ENCODE measurements at regions not wholly inside any gene's neighbourhood (a gene's known extent, or its start where the extent isn't known, plus 50 kb on each side); places are given as distances from the start of the nearest gene placed in this dataset.
A peak's percentile ranks its signal among the peaks of the same experiment; 100 is the strongest.

DNA sequence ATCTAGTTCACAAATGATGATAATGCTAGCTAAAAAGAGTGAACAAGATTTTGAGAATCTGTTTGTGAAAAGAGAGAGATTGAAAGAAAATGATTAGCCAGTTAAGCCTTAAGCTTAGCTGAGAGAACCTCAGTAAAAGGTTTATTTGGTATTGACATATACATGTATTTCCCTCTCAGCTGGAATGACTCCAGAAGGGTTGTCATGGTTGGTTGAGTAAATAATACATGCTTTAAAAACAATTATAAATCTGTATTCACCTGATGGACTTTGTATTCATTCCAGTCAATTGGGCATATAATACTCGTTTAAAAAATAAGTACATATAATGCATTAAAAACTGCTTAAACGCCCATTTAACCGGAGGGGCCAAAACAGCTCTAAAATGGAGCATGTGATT is 181.4 kb downstream of the GRB14 start:
- DNase-seq: peak in 2 of 3 experiments; percentile 0 to 41

DNA sequence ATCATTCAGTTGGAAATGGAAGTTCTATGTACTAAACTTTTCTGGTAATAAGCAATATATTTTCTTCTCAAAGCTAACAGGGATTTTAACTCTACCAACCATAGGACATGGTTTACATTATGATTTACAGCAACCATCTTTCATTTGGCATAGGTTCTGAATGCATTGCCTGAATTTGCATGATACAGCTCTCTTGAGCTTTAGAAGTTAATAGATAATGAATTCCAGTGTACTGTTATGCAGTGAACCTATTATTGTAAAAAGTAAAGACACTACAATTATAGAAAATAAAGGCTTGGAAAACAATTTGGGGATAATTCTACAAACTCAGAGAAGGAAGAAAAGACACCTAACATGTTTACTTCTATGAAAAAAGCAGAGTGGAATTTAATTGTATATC is 182.0 kb downstream of the GRB14 start:
- DNase-seq: no peak

DNA sequence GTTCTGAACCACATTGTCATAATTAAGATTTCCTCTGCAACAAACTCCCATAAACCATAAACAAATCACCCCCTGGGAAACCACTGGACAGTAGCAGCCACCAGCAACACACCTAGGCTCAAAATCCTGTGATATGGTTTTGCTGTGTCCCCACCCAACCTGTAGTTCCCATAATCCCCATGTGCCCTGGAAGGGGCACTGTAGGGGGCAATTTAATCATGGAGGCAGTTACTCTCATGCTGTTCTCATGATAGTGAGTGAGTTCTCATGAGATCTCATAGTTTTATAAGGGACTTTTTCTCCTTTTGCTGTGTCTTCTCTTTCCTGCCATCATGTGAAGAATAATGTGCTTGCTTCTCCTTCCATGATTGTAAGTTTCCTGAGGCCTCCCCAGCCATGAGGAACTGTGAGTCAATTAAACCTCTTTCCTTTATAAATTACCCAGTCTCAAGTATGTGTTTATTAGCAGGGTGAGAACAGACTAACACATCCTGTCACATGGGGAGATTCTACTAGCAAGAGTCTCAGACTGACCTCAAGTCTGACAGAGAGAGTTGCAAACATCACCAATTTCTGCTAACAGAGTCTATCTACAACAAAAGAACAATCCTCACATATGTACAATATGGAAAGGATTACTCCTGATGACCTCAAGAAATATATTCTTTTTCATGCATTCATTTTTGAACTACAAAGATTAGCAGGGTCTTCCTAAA is 182.6 kb downstream of the GRB14 start:
- no peak for DNase-seq

DNA sequence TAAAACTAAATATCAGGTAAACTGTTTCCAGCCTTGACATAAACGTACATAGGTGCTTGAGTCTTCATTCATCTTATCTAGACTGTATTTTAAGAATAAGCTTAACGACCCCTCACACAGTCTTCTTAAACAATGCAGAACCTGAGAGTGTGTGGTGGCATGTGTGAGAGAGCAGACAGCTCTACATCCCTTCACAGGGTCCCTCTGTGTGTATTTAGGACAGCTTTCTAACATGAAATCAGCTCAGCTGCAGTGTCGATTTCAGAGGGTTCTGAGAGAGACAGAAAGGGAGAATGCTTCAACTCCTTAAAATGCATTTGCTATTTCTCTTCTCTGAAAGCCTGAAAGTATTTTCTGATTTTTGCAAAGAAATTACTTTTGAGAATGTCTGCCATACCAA is 185.2 kb downstream of the GRB14 start:
- DNase-seq: no peak

DNA sequence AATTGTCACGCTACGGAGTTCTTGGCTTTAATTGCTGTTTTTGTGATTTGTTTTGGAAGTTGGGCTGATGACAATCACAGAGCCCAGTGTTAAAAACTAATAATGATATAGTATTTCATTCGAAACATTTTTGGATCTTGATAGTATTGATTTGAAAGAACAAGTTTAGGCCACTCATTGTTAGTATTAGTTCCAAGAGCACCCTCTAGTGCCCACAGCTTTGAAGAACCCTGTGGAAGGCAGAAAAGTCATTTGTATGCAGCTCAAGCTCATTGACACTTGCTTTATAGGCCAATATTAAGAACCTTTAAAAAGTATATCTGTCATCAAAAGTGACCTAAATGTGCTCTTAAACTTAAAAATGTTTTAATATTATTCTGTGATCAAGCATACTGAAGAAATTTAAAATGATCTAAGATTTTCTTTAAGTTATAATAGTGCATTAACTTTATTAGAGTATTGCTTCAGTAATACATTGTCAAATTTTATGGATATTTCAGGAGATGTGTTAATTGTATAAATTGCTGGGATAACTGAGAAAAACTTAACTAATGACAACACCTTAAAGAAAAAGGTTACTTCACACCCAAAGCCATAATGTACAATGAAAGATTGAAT is 191.0 kb downstream of the GRB14 start:
- DNase-seq: peak; percentile 17 to 46 (median 25)

DNA sequence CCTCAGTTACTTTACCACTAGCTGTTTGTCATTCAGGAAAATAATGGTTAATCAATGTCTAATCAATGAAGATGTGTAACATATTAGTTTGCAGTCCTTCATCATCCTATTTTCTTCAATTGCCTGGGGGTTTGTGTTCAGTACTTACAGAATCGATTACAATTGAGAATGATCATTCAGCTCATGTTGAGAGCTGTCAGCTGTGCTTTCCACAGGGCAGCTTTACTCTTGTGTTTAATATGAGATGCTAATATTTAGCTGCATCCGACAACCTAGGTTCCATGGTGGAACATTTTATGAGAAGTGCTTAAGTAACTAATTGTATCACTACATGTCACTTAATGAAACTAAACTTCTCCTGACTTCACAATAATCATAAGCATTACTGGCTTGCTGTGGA is 191.9 kb downstream of the GRB14 start:
- DNase-seq: peak in 1 of 3 experiments; percentile 1

DNA sequence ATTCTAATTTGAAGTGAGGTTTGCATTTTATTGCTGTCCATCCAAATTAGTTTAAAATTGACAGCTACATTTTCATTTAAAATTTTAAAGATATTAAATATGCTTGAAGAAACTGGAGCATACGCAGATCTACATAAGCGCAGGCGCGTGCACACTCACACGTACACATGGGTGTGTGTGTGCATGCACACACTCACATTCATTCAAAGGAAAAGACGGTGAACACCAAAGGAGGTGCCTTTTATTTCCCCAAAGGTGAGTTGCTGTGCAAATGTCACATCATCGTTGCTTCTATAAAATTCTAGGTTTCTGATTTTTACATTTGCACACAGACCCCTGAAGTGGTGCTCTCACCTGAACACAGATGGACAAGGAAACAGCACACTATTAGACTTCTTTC is 194.2 kb downstream of the GRB14 start:
- no peak for DNase-seq

DNA sequence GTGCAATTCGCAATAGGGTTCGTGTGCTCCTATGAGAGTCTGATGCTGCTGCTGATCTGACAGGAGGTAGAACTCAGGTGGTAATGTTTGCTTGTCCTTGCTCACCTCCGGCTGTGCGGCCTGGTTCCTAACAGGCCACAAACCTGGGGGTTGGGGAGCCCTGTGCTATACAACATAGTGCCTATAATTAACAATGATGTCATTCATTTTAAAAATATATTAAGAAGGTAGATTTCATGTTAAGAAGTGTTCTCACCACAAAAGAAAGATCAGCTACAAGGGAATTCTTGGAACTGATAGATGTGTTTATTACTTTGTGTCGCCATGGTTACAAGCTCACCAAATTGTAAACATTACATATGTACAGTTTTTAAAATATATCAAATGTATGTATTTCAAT is 200.5 kb downstream of the GRB14 start:
- no peak for DNase-seq

DNA sequence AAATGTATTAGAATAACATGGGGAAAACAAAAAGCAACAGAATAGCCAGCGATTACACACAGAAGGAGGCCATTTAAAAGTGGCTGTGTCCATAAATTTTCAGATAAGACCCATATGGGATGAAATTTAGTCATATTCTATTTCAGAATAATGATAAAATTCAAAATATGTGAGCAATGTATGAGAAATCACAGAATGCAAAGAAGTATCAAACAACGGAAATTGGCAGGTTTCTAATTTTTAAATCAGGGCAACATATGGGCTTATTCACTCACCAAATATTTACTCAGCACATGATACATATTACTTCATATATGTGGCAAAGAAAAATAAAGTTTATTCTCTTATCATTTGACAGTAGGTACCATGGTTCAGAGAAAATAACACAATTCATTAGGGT is 208.5 kb downstream of the GRB14 start:
- no peak for DNase-seq

DNA sequence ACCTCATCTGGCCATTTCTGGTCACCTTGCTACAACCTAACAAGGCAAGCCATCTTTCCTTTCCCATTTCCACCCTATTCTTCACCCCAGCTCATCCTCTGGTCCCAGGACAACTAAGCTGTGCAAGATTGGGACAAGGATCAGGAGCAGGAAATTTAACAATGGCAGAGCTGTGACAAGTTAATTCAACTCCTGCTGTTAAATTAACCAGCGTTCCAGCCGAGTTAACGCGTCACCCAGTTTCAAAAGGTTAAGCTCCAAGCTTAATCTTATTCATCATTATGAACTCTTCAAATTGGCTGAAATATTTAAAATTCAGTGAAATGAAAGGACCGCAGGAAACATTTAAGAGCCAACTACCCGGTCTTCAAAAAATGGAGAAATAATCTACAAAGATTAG is 231.9 kb downstream of the GRB14 start:
- DNase-seq: no peak

DNA sequence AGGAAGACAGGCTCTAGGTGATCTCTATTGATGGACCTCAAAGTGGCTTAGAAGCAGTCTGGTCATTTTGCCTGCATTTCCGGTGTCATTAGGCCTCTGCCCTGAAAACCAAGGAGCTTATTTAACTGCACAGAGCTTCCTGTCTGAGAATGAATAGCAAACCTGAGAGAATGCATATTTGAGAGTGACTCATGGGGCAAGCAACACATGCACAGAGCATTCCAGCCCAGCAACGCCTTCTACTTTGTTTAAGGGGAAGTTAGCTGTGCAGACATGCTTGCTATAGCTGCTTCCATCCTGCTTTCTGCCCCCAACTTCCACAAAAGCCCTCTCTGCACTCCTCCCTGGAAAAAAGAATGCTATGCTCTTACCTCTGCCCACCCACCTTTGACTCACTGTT is 232.8 kb downstream of the GRB14 start:
- no peak for DNase-seq

DNA sequence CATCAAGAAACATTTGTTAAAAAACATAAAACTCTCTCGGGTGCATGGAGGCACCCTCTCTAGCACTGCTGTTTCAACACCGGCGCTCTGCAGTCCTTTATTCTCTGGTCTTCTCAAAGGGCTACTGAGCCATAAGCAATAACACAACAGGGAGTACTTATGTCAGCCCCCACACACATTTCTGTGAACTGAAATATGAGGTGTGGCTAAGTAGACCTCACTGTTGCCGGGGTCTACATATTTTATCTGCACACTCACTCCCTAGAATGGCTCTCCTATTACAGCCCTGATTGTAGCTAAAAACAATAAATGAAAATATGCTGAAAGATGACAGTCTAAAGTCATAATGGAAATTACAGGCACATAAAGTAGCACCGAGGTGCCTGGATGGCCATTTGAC is 235.1 kb downstream of the GRB14 start:
- no peak for DNase-seq

DNA sequence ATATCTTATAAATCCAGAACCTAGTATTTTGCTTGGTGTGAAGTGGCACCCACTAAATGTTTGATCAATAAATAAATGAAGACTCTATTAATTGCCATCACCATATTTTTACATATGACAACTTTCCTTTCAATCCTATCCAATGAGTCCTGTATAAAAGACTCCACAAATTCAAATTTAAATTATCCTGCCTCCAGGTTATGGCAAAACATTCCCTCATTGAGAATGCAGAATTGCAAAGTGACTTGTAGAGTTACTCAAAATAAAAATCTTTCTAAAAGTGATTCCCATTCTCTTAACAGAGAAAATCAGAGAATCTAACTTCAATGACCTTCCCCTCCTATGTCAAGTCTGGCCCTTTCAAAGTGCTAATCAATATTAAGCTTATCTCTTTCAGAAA is 236.8 kb downstream of the GRB14 start:
- DNase-seq: no peak

DNA sequence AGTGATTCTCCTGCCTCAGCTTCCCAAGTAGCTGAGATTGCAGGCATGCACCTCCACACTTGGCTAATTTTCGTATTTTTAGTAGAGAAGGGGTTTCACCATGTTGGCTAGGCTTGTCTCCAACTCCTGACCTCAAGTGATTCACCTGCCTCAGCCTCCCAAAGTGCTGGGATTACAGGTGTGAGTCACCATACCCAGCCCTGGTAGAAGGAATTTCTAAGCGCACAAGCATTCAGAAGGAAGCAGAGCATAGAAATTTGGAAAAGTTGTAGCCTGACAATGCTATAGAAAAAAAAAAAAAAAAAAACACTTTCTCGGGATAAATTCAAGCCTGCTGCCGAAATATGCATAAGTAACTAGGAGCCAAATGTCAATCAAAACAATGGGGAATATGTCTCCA is 249.4 kb downstream of the GRB14 start:
- no peak for DNase-seq

DNA sequence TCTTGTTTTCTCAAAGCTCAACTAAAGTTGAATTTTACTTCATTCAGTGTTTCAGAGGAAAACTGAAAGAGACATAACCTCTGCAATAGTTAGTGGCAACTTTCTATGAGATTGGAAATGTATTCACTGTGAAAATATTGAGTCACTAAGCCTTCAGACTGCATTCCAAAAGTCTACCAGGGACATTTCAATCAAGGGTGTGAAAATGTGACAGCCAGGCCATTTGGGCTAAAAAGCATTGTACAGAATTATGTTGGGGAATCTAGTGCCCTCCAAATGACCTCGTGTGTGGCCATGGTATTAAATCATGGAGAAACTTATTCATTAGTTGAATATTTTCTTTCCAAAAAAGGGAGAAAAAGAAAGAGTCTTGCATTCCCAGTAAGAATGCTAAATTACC is 251.9 kb downstream of the GRB14 start:
- DNase-seq: no peak

DNA sequence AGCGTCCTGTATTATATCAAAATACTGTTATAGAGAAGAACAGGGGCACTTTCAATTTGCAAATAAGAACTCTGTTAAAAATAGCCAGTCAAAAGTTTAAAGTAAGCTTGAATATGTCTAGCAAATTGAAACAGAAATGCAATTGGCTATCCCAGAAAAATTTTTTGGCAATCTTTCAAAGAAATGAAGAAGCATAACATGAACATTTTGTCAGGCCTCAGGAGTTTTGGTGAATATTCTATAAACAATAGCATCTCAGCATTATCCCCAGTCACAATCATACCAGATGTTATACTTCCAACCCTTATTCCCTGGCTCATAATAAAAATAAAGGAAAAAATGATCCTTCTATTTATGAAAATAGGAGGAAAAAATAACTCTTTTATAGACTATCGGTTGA is 252.4 kb downstream of the GRB14 start:
- no peak for DNase-seq

DNA sequence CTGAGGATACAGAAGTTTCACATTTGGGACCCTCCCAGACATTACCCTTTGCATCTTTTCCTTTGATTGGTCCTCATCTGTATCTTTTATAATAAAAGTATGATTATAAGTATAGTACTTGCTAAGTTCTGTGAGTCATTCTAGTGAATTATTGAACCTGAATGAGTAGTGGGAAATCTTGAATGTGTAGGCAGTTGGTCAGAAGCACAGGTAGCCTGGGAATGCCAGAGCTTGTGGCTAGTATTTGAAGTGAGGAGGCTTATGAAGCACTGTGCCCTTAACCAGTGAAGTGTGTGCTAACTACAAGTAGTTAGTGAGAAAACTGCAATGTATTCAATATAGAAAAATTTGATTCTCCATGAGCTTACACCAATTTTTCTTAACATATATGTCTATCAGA is 257.6 kb downstream of the GRB14 start:
- no peak for DNase-seq

DNA sequence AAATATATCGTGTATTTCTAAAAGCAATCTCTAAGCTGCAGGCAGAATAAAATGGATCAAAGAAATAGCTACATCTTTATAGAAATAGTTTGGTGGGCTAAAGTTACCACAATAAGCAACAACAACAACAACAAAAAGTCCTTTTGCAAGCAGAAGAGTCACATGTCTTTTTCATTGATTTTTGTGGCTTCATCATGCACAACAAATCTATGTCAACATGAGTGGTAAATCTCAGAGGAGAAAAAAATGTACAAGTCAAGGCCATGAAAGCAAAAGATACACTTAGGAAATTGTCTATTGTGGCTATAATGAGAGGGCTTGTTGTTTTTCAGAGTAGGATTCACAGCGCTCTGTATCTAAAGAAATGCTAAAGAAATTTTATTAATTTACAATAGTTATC is 269.7 kb downstream of the GRB14 start:
- no peak for DNase-seq

DNA sequence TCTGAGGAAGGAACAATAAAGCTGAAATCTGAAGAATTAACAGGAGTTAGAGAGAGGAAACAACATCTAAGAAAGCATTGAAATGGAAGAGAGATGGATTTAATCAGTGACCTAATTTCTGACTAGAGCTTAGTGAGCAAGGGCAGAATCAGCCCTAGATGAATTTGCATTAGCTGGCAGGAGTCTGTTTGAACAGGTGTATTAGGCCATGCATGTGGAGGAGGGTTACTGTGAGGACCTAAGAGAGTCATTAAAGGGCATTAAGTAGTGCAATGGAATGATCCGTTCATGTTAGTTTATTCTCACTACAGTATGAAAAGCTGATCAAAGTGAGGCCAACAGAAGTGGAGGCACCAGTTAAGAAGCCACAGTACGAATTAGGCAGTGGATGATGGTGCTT is 285.3 kb downstream of the GRB14 start:
- DNase-seq: peak; percentile 9 to 61 (median 17)

DNA sequence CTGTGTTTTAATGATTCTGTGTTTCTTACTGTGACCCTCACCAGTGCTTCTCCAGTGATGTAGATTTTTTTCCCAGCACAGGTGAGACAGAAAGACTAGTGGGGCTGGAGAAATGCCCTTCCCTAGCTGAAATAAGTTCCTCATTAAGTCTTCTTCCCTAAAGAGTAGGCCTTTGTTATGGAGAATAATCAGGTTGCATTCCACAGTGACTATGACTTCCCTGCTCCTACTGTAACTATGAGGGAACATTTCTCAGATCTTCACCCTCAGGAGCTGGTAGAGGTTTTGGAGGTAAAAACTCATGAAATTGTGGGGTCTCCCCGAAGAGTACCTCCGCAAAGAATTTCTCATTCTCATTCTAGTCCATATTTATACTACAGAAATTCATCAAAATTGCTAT is 286.2 kb downstream of the GRB14 start:
- DNase-seq: no peak

DNA sequence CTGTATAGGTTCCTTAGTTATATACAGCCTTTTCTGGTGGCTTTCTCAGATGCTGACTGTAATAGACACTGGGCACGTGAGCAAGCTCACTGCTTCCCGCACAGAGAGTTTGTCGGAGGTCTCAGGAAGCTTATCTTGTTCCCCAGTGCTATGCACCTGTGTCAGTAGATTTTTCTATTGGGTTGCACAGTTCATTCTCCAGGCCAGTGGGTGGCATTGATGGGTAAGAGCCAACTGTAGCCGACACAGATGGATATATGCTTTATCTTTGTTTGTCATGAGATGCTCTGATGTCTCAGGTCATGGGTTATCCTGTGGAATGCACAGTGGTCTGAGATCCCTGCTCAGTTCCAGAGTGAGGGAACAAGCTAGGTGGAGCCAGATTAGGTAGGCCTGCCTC is 293.0 kb downstream of the GRB14 start:
- DNase-seq: no peak

DNA sequence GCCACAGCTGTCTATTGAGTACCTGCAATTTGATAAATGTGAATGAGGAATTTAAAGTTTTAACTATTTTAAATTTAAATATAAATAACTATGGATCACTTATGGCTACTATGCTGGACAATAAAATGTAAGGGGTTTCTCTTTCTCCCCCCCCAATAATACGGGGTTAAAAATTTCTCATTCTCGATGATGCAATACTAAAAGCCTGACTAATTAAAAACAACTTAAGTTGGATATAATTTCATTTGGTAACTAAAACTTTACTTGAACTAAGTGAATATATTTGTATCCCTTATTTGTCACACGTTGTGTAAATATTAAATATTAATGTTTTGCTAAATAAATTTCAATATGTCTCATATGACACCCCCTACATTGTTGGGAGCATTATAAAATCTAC is 297.3 kb downstream of the GRB14 start:
- no peak for DNase-seq

DNA sequence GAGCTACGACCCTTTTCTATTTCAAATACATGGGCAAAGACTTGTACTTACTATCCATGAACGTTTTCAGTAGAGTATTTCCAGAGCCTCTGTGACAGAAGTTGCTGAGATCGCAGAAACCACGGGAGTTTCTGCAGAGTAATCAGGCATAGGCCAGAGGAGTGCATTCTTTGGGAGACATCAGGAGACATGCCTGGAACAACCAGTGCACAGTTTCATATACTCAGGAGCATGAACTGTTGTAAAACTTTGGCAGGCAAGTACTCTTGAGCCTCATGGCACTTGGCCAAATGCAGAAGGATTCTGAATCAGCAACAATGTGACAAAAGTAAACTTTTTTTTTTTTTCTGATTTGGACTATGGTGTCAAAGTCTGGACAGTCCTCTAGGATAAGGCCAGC is 307.1 kb downstream of the GRB14 start:
- DNase-seq: peak in 1 of 3 experiments; percentile 34

DNA sequence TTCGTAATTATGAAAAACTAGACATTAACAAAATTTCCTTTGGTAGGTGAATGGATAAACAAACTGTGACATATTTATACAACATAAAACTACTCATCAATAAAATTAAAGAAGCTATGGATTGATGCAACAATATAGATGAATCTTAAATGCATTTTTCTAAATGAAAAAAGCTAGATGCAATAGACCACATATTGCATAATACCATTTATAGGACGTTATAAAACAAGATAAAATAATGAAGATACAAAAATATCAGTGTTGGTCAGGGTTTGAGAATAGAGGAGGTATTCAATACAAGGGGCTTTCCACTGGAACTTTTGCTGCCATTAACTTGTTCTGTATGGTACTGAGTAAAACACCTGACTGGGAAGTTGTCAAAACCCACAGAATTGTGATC is 314.4 kb downstream of the GRB14 start:
- no peak for DNase-seq

DNA sequence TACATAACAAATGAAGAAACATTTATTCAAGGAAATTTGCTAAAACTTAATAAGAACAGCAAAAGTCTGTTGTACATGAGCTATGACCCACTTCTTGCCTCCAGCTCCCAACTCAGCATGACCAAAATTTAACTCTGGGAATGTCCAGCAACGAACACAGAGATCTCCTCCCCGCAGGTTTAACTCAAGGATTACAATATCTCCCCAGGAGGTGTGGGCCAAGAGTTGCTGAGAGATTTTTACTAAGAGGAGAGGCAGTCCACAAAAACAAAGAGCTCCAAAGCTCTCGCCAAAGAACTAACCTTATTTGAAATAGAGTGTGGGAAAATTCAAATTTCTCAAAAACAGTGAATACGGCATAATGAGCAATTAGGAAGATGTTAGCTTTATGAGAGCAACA is 318.5 kb downstream of the GRB14 start:
- DNase-seq: no peak

Measured in NCI-H1417 (cell line).